ENCODE measurements at regions not wholly inside any gene's neighbourhood (a gene's known extent, or its start where the extent isn't known, plus 50 kb on each side); places are given as distances from the start of the nearest gene placed in this dataset.

DNA sequence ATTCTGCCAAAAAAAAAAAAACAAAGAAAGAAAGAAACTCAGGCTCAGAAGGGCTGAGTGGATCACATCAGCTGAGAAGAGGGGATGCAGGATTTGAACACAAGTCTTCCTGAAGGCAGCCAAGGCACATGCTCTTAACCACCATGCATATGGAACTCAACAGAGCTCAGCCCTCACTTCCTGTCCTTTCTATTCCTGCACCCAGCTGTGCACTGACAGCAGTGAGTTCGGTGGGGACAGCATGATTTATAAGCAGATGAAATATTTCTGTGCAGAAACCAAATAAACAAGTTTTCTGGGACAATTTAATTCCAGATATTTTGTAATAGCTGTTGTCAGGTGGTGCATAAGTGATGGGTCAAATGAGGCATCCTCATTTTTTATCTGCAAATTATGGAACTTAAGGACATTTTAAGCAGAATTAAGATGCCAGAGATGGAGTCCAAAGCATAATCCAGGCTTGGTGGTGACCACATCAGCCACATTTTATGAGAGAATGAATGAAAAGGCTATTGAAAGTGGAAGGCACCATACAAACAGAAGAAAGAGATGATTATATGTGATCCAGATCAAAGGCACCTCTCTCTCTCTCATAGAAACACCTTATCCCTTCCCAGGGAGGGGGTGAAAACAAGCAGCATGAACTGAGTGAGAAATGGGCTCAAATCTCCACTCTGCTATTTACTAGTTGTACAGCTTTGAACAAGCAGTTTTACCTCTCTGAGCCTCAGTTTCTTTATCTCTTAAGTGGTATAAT is 303.6 kb upstream of the MSX2 start:
- no peak for ATAC-seq
- no peak for TF ChIP-seq ZNF8 (CRISPR knock-in tag; IDR thresholded peaks at IDR 0.05)
- TF ChIP-seq, protein P1, sequence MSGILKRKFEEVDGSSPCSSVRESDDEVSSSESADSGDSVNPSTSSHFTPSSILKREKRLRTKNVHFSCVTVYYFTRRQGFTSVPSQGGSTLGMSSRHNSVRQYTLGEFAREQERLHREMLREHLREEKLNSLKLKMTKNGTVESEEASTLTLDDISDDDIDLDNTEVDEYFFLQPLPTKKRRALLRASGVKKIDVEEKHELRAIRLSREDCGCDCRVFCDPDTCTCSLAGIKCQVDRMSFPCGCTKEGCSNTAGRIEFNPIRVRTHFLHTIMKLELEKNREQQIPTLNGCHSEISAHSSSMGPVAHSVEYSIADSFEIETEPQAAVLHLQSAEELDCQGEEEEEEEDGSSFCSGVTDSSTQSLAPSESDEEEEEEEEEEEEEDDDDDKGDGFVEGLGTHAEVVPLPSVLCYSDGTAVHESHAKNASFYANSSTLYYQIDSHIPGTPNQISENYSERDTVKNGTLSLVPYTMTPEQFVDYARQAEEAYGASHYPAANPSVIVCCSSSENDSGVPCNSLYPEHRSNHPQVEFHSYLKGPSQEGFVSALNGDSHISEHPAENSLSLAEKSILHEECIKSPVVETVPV (CRISPR knock-in tag; IDR thresholded peaks at IDR 0.05) = no peak
- no peak for TF ChIP-seq BACH2 (CRISPR knock-in tag; IDR thresholded peaks at IDR 0.05; ENCODE audit: borderline replicate concordance)
- TF ChIP-seq ISL1 (CRISPR knock-in tag; IDR thresholded peaks at IDR 0.05) = no peak
- no peak for TF ChIP-seq OSR1 (CRISPR knock-in tag; IDR thresholded peaks at IDR 0.05)
- no peak for TF ChIP-seq CSDC2 (CRISPR knock-in tag; IDR thresholded peaks at IDR 0.05)
- no peak for TF ChIP-seq ZNF70 (CRISPR knock-in tag; IDR thresholded peaks at IDR 0.05)
- TF ChIP-seq ZFP30 (CRISPR knock-in tag; IDR thresholded peaks at IDR 0.05) = no peak

DNA sequence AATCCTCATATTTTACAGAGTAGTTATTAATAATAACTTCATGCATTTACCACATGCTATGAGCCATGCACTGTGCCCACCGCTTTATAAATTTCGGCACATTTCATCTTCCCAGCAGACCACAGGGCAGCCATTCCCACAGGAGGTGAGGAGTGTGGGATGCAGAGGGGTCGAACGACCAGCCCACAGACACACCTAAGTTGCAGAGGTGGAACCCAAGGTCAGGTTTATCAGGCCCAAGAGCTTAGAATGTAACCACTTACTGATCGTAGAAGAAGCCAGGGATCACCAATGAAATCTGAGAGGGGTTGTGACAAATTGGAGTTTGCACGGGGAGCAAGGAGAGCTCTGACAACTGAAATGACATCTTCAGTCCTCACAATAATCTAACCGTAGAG is 303.0 kb upstream of the MSX2 start:
- no peak for TF ChIP-seq ZC3H10 (CRISPR knock-in tag; IDR thresholded peaks at IDR 0.05)
- TF ChIP-seq, protein P2, sequence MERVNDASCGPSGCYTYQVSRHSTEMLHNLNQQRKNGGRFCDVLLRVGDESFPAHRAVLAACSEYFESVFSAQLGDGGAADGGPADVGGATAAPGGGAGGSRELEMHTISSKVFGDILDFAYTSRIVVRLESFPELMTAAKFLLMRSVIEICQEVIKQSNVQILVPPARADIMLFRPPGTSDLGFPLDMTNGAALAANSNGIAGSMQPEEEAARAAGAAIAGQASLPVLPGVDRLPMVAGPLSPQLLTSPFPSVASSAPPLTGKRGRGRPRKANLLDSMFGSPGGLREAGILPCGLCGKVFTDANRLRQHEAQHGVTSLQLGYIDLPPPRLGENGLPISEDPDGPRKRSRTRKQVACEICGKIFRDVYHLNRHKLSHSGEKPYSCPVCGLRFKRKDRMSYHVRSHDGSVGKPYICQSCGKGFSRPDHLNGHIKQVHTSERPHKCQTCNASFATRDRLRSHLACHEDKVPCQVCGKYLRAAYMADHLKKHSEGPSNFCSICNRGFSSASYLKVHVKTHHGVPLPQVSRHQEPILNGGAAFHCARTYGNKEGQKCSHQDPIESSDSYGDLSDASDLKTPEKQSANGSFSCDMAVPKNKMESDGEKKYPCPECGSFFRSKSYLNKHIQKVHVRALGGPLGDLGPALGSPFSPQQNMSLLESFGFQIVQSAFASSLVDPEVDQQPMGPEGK (CRISPR knock-in tag; IDR thresholded peaks at IDR 0.05; ENCODE audit: borderline replicate concordance) = no peak
- no peak for TF ChIP-seq CSDC2 (CRISPR knock-in tag; IDR thresholded peaks at IDR 0.05)
- TF ChIP-seq GLIS3 (CRISPR knock-in tag; IDR thresholded peaks at IDR 0.05) = no peak
- TF ChIP-seq, protein P1 (CRISPR knock-in tag; IDR thresholded peaks at IDR 0.05) = no peak
- no peak for TF ChIP-seq SNAI2 (CRISPR knock-in tag; IDR thresholded peaks at IDR 0.05)
- no peak for TF ChIP-seq ZFP30 (CRISPR knock-in tag; IDR thresholded peaks at IDR 0.05)
- TF ChIP-seq TCF4 (CRISPR knock-in tag; IDR thresholded peaks at IDR 0.05; ENCODE audit: borderline replicate concordance) = no peak
- TF ChIP-seq BACH2 (CRISPR knock-in tag; IDR thresholded peaks at IDR 0.05; ENCODE audit: borderline replicate concordance) = no peak
- no peak for TF ChIP-seq ARNTL (CRISPR knock-in tag; IDR thresholded peaks at IDR 0.05; ENCODE audit: borderline replicate concordance, low read depth)
- TF ChIP-seq, protein P3, sequence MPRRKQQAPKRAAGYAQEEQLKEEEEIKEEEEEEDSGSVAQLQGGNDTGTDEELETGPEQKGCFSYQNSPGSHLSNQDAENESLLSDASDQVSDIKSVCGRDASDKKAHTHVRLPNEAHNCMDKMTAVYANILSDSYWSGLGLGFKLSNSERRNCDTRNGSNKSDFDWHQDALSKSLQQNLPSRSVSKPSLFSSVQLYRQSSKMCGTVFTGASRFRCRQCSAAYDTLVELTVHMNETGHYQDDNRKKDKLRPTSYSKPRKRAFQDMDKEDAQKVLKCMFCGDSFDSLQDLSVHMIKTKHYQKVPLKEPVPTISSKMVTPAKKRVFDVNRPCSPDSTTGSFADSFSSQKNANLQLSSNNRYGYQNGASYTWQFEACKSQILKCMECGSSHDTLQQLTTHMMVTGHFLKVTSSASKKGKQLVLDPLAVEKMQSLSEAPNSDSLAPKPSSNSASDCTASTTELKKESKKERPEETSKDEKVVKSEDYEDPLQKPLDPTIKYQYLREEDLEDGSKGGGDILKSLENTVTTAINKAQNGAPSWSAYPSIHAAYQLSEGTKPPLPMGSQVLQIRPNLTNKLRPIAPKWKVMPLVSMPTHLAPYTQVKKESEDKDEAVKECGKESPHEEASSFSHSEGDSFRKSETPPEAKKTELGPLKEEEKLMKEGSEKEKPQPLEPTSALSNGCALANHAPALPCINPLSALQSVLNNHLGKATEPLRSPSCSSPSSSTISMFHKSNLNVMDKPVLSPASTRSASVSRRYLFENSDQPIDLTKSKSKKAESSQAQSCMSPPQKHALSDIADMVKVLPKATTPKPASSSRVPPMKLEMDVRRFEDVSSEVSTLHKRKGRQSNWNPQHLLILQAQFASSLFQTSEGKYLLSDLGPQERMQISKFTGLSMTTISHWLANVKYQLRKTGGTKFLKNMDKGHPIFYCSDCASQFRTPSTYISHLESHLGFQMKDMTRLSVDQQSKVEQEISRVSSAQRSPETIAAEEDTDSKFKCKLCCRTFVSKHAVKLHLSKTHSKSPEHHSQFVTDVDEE (CRISPR knock-in tag; IDR thresholded peaks at IDR 0.05) = no peak
- no peak for TF ChIP-seq RARB (CRISPR knock-in tag; IDR thresholded peaks at IDR 0.05)
- no peak for TF ChIP-seq ISL1 (CRISPR knock-in tag; IDR thresholded peaks at IDR 0.05)
- no peak for TF ChIP-seq ZFP3 (CRISPR knock-in tag; IDR thresholded peaks at IDR 0.05)
- TF ChIP-seq TOX (CRISPR knock-in tag; IDR thresholded peaks at IDR 0.05; ENCODE audit: borderline replicate concordance) = no peak
- TF ChIP-seq, protein P4, sequence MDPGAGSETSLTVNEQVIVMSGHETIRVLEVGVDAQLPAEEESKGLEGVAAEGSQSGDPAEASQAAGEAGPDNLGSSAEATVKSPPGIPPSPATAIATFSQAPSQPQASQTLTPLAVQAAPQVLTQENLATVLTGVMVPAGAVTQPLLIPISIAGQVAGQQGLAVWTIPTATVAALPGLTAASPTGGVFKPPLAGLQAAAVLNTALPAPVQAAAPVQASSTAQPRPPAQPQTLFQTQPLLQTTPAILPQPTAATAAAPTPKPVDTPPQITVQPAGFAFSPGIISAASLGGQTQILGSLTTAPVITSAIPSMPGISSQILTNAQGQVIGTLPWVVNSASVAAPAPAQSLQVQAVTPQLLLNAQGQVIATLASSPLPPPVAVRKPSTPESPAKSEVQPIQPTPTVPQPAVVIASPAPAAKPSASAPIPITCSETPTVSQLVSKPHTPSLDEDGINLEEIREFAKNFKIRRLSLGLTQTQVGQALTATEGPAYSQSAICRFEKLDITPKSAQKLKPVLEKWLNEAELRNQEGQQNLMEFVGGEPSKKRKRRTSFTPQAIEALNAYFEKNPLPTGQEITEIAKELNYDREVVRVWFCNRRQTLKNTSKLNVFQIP (CRISPR knock-in tag; IDR thresholded peaks at IDR 0.05; ENCODE audit: borderline replicate concordance, low read depth) = no peak
- no peak for TF ChIP-seq ZNF8 (CRISPR knock-in tag; IDR thresholded peaks at IDR 0.05)
- no peak for TF ChIP-seq PPARA (CRISPR knock-in tag; IDR thresholded peaks at IDR 0.05; ENCODE audit: borderline replicate concordance)
- TF ChIP-seq OSR1 (CRISPR knock-in tag; IDR thresholded peaks at IDR 0.05) = no peak
- ATAC-seq = no peak

DNA sequence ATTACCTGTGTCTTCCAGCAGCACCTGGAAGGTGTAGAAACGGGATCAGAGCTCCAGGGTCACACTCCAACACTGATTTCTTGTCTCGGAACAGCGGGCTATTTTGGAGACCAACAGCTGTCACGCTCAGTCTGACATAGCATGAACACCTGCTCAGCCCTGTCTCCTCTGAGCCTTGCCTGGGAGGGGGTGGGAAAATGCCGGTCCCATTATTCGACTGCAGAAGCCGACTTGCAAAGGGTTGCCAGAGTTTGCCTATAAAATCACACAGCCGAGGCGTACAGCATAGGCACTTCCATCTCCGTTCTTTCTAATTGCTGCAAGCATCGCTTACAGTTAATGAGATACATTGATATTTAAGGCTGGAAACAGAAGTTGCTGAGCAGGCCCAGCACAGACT is 300.8 kb upstream of the MSX2 start:
- TF ChIP-seq CSDC2 (CRISPR knock-in tag; IDR thresholded peaks at IDR 0.05) = no peak
- TF ChIP-seq TCF4 (CRISPR knock-in tag; IDR thresholded peaks at IDR 0.05; ENCODE audit: borderline replicate concordance) = no peak
- TF ChIP-seq ESRRG (CRISPR knock-in tag; IDR thresholded peaks at IDR 0.05) = no peak
- TF ChIP-seq SNAI2 (CRISPR knock-in tag; IDR thresholded peaks at IDR 0.05) = no peak
- TF ChIP-seq, protein P1 (CRISPR knock-in tag; IDR thresholded peaks at IDR 0.05) = no peak
- no peak for TF ChIP-seq RARB (CRISPR knock-in tag; IDR thresholded peaks at IDR 0.05)
- no peak for TF ChIP-seq ZC3H10 (CRISPR knock-in tag; IDR thresholded peaks at IDR 0.05)
- ATAC-seq = no peak

Data from SK-N-SH treated with all-trans-retinoic acid at 6 μM for 48 hours (cell line).